Uterus (tissue), 2 donors: ENCODE measurements at regions not wholly inside any gene's neighbourhood (a gene's known extent, or its start where the extent isn't known, plus 50 kb on each side); places are given as distances from the start of the nearest gene placed in this dataset.

Experiments
- CTCF ChIP-seq, 4 experiments: fragments of 200-600 bp in 2 of 4; fragments of 450-650 bp in 2 of 4; sonication (generic) in 2 of 4; IDR thresholded peaks; one replicate each; pipeline ENCODE4 v1.5.1; 2016 to 2019; ENCODE audit warnings: antibody characterized with exemption in 4 of 4, mild to moderate bottlenecking in 2 of 4, moderate library complexity in 1 of 4
- POLR2A ChIP-seq, 2 donors: fragments of 450-650 bp; IDR thresholded peaks; one replicate each; pipeline ENCODE4 v1.6.1; 2016; ENCODE audit warnings: antibody characterized with exemption in 2 of 2, mild to moderate bottlenecking in 1 of 2, moderate library complexity in 1 of 2

- no peak for TF ChIP-seq POLR2A (IDR thresholded peaks at IDR 0.05)
- no peak for TF ChIP-seq CTCF (IDR thresholded peaks at IDR 0.05)
Measured at GRCh38 chr4:33184657-33185290, 2464.6 kb downstream of the PCDH7 start.
